Stimulated activated naive CD4-positive, alpha-beta T cell (primary cell): ENCODE measurements at regions not wholly inside any gene's neighbourhood (a gene's known extent, or its start where the extent isn't known, plus 50 kb on each side); places are given as distances from the start of the nearest gene placed in this dataset.
"Not testable (repeated sequence)": the region's sequence is repeated elsewhere in the genome, so short reads cannot be mapped to it uniquely, and the experiment has no call there.

ENCODE experiments used
- DNase-seq, 6 experiments: peaks; one replicate each; lab custom pipeline; 2025; lab: John Stamatoyannopoulos, UW

DNA sequence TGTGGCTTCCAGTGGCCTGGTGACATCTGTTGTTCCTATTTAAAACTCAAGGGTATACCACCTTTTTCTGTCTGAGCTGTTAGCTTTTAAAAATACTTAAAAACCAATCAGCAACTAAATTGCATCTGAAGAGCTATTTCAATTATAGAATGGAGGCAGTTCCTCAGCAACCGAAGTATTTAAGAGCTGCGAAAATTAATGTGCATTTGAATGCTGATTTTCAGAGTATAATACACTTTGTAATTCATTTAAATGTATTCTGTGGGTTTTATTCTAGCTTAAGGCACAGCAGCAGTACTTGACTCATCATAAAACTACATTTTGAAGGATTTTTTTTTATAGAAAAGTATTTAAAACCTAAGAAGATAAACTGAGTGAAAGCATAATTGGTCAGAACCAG lies 404.9 kb upstream of the PRKCQ start:
- no peak for DNase-seq

- DNase-seq: not testable (repeated sequence)
Measured at GRCh38 chr10:6984016-6984415, 403.9 kb upstream of the PRKCQ start.

DNA sequence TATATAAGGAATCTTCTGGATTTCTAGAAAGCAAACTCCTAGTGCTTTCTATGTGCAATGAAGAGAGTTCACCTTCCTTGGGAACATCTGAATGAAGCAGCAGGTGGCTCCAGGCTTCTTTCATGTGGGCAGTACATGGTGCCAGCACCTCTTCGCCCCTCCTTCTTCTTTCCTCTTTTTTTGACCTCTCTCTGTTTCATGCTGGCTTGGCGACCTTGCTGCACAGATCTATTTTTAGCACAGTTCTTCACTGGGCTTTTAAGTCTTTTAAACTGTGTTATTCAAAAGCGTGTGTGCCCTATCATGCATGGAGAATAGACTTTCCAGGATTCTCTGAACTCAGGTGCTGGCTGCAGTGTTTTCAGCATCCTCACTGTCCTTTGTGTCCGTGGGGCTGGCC lies 400.3 kb upstream of the PRKCQ start:
- no peak for DNase-seq

DNA sequence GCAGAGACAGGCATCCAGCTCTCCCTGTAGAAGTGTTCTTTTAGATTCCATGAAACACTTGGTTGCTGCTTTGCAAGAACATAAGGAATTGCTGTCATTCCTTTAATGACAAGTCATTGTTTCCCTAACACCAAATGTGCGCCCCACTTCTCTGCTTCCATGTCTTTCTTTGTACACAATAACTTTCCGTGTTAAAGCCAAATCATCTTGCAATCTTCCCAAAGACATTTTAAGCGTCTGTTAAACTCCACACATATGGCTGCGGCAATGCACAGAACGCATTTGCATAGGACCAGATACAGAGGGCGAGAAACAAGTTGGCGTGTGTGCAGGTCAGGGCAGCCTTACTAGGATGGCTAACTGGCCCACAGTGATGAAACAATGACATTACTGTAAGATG lies 399.3 kb upstream of the PRKCQ start:
- DNase-seq: no peak

- DNase-seq: no peak
Measured at GRCh38 chr10:6978187-6978627, 398.1 kb upstream of the PRKCQ start.

DNA sequence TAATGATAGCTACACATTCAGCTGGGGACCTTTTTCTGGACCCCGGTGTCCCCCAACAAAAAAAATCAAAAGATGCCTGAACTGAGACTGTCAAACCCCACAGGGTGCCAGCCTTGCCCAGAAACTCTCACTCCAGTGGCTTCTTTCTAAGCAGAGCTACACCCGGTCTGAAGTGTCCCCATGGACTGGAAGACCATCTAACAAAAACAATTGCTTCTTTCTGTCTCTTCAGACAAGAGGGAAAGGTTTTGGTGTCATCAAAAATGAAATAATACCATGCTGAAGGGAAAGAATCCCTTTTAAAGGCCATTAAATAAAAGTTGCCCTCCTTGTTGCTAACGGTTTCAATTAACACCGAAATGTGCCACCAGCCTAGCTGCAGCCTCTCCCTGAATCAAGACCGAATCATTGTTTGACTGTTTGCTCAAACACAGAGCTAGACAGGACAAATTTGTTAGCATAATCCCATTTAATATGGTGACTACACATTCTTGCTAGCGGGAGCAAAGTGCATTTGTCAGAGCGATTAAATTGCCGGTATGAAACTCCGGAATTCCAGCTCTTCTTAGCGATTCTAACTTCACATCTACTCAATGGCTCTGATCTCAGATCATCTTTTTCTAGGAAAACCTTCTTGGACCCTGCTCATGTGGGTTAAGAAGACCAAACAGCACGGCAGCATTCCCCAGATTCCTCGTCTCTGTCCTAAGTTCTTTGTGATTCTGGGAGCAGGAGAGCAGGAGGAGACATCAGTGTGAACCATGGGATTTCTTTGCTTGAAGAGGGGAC lies 397.5 kb upstream of the PRKCQ start:
- no peak for DNase-seq

DNA sequence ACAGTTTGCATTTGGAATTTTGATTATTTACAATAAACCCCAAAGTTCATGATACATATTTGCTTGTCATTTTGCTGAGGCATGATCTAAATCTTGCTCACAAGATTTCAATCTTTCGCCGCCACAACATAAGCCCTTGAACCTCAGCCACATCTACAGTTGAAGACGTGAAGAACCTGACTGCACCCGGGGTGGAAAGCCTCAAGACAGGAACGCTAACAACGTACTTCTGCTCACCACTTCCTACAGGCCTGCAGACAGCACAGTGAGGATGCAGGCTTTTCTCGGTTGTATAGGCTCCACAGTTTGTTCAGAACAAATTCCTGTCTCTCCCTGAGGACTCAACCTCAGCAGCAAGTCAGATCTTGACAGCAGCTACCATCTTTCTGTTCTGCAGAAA lies 393.8 kb upstream of the PRKCQ start:
- peak in 3 of 6 experiments; percentile 19 to 28 (median 20) for DNase-seq

- no peak for DNase-seq
Measured at GRCh38 chr10:6972226-6972625, 392.1 kb upstream of the PRKCQ start.

DNA sequence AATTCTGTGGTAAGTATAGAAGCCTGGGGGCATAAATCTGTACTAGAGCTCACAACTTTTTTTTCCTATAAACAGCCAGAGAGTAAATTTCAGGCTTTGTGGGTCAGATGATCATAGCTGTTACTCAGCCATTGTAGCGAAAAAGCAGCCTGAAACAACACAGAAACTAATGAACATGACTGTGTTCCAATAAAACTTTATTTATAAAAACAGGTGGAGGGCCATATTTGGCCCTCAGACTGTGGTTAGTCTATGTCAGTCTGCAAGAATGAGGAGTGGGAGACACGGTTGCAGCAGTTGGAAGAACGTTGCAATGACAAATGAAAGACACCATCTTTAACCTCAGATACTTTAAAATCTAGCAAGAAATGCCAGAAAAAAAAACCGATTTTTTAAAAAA lies 389.6 kb upstream of the PRKCQ start:
- no peak for DNase-seq

DNA sequence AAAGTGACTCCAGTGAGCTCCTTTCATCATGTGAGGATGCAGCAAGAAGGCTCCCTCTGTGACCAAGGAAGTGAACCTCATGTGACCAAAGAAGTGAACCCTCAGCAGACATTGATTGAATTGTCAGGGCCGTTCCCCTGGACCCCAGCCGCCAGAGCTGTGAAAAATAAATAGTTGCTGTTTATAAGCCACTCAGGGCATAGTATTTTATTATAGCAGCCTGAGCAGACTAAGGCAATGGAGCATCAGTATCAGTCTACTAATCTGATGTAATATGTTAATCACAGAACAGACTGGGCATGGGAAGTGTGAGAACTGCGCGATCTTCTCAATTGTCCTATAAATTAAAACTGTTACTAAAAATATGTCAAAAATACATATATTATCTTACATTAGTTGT lies 384.5 kb upstream of the PRKCQ start:
- no peak for DNase-seq

- no peak for DNase-seq
Measured at GRCh38 chr10:6962576-6962975, 382.5 kb upstream of the PRKCQ start.

DNA sequence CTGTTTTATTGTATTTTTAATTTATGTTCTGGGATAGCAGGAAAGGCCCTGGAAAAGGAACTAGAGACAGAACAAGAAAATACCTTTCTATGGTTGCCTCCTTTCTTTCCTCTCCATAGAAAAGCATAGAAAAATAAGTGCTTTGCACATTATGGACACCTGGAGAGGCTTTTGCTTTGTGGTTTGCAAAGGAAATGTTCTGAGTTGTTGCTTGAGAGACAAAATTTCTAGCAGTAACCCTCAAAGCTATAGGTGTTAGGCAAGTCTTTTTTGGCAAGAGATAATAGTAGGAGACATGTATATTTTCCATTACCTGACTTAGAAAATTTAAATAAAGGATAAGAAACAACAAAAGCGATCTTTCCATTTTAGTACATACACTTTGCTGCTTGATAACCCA lies 378.6 kb upstream of the PRKCQ start:
- no peak for DNase-seq

- DNase-seq: no peak
Measured at GRCh38 chr10:6958254-6958653, 378.2 kb upstream of the PRKCQ start.

DNA sequence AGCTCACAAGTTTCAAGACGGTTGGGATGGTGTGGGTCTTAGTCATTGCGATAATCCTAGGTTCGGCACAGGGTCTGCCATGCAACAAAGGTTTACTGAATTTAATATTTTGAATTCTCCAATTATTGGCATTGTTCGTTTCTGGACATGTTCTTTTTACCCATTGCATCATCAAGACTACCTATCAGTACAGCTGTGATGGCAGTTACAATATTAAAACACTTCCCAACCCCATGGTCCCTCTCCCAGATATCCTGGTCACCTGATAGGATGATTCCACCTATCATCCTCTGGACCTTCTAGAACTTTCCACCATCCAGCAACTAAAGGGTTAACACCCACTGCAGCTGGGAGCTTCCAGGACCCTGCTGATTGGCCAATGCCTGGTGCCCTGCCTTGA lies 377.8 kb upstream of the PRKCQ start:
- DNase-seq: no peak

DNA sequence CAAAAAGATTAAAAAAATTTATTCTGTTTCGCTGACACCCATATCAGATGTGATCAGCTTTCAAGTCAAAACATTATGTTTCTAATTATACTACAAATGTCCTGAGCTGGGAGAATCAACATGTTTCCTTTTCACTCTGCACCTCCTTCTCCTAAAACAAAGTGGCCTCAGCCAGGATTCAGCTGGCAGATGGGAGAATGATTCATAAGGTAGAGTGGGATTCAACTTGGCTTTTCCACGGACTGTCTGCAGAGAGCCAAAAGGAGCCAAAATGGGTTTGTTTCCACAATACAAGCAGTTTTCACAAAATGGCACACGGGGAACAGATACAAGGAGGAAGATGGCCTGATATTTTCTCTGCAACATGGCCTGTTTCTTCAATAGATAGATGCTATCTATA lies 376.5 kb upstream of the PRKCQ start:
- no peak for DNase-seq

- no peak for DNase-seq
Measured at GRCh38 chr10:6953271-6953801, 373.3 kb upstream of the PRKCQ start.

DNA sequence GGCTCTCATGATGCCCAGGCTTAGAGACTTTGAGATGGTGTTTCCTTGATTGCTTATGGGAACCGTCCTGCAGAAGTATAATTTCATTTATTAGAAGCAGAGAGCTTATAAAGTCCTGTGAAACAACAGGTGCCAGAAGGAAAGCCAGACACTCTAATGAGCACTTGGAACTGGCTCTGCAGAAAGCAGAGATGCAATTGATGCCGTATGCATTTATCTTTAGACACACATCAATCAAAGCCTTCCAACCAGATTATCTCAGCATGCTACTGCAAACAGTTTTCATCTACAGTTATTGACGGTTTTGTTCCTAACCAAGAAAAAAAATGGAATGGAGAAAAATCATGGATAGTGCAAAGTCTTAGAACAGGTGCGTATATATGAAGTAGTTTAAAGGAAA lies 371.7 kb upstream of the PRKCQ start:
- DNase-seq: no peak

GRCh38 chr10:6950133-6950532 lies 370.1 kb upstream of the PRKCQ start:
- no peak for DNase-seq

DNA sequence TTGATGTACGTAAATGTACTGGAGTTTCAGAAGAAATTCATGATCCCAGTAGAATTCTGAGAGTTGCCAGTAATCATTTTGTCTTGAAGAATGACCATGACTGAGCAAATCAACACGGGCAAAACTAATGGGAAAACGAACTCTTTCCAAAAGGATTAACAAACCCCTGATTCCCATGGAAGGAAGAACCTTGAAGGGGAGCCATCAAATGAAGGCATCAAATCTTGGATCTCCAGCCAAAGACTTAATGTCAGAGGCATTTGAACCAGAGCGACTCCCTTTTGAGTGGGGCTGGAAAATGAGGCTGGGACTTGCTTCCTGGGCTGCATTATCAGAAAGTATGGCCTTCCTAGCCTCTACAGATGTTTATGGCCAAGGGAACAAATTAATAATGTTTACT lies 364.4 kb upstream of the PRKCQ start:
- no peak for DNase-seq

DNA sequence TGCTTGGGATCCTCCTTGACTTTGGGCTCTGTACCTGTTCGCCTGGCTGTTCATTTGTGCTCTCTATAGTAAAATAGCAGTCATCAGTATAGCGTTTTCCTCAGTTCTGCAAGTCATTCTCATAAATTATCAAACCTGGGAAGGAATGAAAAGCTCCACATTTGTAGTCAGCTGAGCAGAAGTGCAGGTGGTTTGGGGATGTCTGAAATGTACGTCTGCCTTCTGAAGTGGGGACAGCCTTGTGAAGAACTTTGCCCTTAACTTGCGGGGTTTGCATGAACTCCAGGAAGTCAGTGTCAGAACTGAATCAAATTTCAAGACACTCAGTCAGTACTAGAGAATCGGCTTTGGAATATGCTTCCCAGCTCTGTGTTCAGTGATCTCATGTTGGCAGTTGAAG lies 358.3 kb upstream of the PRKCQ start:
- DNase-seq: no peak

GRCh38 chr10:6936931-6937330 lies 356.9 kb upstream of the PRKCQ start:
- DNase-seq: no peak

- no peak for DNase-seq
Measured at GRCh38 chr10:6929148-6929830, 349.2 kb upstream of the PRKCQ start.

GRCh38 chr10:6928586-6928985 lies 348.5 kb upstream of the PRKCQ start:
- no peak for DNase-seq
